H1 (cell line): ENCODE measurements at regions not wholly inside any gene's neighbourhood (a gene's known extent, or its start where the extent isn't known, plus 50 kb on each side); places are given as distances from the start of the nearest gene placed in this dataset.

Experiments
- BRCA1 ChIP-seq: IDR thresholded peaks from 2 replicates; pipeline ENCODE4 v1.6.1; 2012; ENCODE audit warnings: low read depth, low read length, improper control_type of control experiment
- CREB1 ChIP-seq: IDR thresholded peaks from 2 replicates; pipeline ENCODE4 v1.6.1; 2012; ENCODE audit warnings: inconsistent platforms
- PHF8 ChIP-seq: fragments of 200-600 bp; sonication (generic); conservative IDR thresholded peaks from 2 replicates; pipeline ENCODE4 v1.7.1; 2012; ENCODE audit warnings: low read depth, mild to moderate bottlenecking, inconsistent platforms, low read length, moderate library complexity
- TF ChIP-seq, protein P1 (sequence below): IDR thresholded peaks from 2 replicates; pipeline ENCODE4 v1.6.1; 2012; ENCODE audit warnings: inconsistent platforms

DNA sequence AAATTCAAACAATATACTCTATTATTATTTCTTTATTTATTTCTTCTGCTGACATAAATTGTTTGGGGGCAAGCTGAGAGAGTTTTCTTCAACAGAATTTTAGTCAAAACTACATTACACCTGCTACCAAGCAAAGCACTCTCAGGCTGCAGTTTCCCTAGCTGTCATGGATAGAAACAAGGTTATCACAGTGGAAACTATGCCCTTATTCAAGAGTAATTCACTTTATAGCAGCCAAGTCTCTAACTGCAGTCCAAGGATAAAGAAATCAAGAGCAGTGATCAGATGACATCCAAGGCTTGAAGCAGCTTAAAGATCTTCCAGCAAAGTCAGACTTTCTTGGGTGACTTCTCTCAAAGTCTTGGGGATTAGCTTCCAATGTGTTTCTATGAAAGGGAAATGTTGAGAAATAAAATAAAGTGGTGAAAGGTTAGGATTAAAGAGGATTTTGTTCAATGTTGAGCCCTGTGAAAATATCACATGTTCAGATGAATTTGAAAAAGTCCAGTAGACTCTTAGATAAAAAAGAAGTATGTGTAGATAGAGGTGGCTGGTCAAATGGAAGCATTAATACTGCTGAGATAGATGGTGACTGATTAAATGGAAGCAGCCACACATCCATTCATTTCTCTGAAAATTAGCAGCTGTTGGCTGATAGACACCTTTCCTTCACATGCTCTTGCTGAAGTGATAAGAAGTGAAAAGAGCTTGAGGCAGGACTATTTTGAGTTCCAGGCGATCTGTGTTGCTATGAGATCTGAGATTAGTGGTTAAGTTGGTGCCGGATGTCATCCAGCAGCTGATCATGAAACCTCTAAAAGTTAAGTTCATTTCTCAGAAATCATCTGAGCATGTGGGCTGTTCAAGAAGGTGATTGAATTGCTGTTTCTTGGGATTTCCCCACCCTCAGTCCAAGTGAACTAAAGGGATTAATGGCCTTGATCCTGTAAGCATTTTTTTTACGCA, 257.8 kb upstream of the BTG1 start (continued):
- TF ChIP-seq BRCA1, result no peak
- TF ChIP-seq, protein P1, sequence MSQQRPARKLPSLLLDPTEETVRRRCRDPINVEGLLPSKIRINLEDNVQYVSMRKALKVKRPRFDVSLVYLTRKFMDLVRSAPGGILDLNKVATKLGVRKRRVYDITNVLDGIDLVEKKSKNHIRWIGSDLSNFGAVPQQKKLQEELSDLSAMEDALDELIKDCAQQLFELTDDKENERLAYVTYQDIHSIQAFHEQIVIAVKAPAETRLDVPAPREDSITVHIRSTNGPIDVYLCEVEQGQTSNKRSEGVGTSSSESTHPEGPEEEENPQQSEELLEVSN, result no peak
- TF ChIP-seq PHF8, result no peak
- no peak for TF ChIP-seq CREB1
